Coronary artery (tissue), 2 donors: ENCODE measurements at regions not wholly inside any gene's neighbourhood (a gene's known extent, or its start where the extent isn't known, plus 50 kb on each side); places are given as distances from the start of the nearest gene placed in this dataset.
"Not testable (repeated sequence)": the region's sequence is repeated elsewhere in the genome, so short reads cannot be mapped to it uniquely, and the experiment has no call there.

Source experiments
- DNase-seq: peaks from one replicate; pipeline ENCODE4 v3.0.0-alpha.2; 2017; ENCODE audit warnings: low spot score
- H3K27ac ChIP-seq, 2 donors: fragments of 200-600 bp; sonication (generic); one replicate each; pipeline ENCODE4 v1.5.1; 2016 to 2019
- H3K4me3 ChIP-seq: fragments of 200-600 bp; sonication (generic); 2 replicates; pipeline ENCODE4 v1.5.1; 2016; ENCODE audit warnings: mild to moderate bottlenecking, moderate library complexity
- CTCF ChIP-seq: fragments of 200-600 bp; sonication (generic); IDR thresholded peaks from one replicate; pipeline ENCODE4 v1.5.1; 2019; ENCODE audit warnings: antibody characterized with exemption

DNA sequence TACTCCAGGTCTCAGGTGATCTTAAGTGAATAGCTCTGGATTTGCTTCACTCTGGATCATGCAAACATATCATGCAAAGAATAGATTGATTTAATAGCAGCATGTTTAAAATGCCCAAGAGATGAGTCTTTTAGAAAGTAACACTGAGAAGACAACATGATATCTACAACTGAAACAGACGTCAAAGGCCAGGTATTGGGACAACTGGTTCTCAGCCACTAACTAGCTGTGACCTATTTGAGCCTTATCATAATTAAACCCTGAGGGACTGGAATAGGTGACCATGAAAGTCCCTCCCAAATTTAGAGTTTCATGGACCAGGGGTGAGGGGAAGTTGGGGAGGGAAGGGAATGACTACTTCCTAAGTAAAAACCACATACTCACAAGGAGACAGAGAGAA lies 95.7 kb downstream of the NIBAN1 start:
- Histone ChIP-seq H3K27ac (peak overlapping the region; percentile 48 to 57), H3K4me3 (no peak overlapping the region)
- TF ChIP-seq CTCF = no peak
- DNase-seq = no peak

DNA sequence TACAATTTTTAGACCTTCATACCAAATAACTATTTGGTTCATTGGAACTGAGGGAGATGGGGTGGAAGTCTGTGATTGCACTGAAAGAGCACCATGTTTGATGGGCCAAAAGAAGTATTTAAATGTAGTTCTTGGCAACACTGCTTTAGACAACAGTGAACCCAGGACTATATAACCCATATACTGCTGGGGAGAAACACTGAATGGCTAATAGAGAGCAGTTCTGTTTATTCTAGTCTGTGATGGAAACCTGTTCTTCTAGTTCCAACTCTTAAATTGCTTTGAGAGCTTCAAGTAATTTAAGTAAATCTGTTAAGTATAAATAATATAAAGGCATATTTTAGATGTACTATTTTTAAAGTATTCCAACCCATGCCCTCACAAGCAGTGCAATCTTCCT lies 96.3 kb downstream of the NIBAN1 start:
- Histone ChIP-seq H3K4me3 (no peak overlapping the region), H3K27ac (peak overlapping the region; percentile 48 to 57)
- no peak for TF ChIP-seq CTCF
- DNase-seq = no peak

DNA sequence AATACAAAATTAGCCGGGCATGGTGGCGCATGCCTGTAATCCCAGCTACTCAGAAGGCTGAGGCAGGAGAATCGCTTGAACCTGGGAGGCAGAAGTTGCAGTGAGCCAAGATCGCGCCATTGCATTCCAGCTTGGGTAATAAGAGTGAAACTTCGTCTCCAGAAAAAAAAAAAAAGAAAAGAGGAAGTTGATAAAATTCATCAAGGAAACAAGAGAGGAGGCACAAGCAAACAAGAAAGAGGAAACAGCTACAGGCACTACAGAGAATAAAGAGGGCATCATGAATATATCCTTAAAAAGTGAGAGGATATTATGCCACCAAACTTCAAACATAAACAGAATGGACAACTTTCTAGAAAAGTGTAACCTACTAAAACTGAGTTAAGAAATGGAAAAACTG lies 98.3 kb downstream of the NIBAN1 start:
- not testable (repeated sequence) for H3K4me3 ChIP-seq, DNase-seq
- H3K27ac ChIP-seq = peak overlapping the region; percentile 55 to 65

DNA sequence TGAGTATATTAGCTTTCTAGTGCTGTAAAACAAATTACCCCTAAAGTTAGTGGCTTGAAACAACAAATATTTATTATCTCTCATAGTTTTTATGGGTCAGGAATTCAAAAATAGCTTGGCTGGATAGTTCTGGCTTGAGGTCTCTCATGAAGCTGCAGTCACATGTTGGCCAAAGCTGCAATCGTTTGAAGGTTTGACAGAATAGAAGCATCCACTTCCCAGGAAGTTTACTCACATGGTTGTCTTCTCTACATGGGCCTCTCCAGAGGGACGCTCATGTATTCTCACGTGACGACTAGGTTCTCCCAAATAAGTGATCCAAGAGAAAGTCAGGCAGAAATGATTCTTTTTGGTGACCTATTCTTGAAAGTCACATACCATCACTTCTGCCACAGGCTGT lies 99.1 kb downstream of the NIBAN1 start:
- TF ChIP-seq CTCF = no peak
- no peak for DNase-seq
- peak overlapping the region; percentile 55 to 65 for H3K27ac ChIP-seq
- no peak overlapping the region for H3K4me3 ChIP-seq

DNA sequence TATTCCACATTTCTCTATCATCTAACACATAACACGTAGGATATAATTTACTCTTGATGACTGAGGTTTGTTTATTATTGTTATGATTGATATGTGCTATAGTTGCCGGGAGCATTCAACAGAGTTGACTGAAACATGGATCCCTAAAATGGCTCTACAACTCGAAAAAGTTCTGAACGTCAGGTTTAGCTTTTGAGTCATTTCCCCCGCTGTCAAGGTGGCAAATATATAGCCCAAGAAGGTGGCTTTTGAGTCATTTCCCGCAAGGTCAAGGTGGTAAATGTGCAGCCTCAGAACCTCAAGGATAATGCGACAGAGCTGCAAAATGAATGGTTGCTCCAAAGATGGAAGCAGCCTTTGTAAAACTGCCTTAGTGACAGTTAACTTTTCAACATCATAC lies 104.0 kb downstream of the NIBAN1 start:
- no peak for TF ChIP-seq CTCF
- Histone ChIP-seq H3K27ac (no peak overlapping the region), H3K4me3 (no peak overlapping the region)
- no peak for DNase-seq

- DNase-seq = no peak
- Histone ChIP-seq H3K4me3 (no peak overlapping the region), H3K27ac (peak overlapping the region; percentile 41 to 67)
- TF ChIP-seq CTCF = no peak
These were observed 106.2 kb downstream of the NIBAN1 start for GRCh38 chr1:184867866-184868689.

DNA sequence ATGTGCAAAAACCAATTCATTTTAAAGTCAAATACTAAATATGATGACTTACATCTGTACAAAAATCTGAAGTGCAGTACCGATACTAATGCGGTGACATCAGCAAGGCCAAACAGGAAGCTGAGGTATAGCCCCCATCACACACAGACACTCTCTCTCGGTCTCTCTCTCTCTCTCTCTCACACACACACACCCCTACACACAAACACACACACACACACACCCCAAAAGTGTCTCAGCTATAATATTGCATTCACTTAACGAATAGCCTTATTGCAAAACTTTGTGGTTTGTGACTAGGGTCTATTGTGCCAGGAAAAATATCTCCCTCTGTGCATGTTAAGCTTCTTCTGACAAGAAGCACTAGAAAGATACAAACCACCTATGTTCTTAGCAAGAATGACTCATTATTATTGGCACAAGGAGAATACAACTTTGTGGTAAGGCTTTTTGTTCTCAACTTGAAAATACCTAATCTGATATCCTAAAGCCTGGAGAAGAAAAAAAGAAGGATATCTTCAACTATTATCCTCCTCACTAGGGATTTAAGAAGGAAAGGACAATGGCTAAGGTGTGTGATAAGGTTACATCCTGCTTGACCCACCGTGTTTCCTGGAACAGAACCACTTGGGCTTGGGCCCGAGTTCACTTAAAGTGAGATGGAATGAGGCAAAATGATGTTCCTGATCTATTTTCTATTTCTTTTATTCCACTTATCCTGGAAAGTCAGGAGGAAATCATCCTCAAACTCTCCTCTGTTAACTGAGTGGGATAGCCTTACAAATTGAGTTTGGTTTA lies 107.1 kb downstream of the NIBAN1 start:
- TF ChIP-seq CTCF = no peak
- Histone ChIP-seq H3K27ac (peak overlapping the region; percentile 41 to 67), H3K4me3 (no peak overlapping the region)
- no peak for DNase-seq
